Gastrocnemius medialis (tissue), 4 donors: ENCODE measurements at regions not wholly inside any gene's neighbourhood (a gene's known extent, or its start where the extent isn't known, plus 50 kb on each side); places are given as distances from the start of the nearest gene placed in this dataset.

ENCODE experiments used
- CTCF ChIP-seq, 5 experiments: fragments of 450-650 bp in 3 of 5; fragments of 200-600 bp in 2 of 5; sonication (generic) in 2 of 5; IDR thresholded peaks in 4 of 5; conservative IDR thresholded peaks in 1 of 5; 1 replicate in 4 of 5; 2 replicates in 1 of 5; pipeline ENCODE4 v1.5.1; 2016 to 2019; ENCODE audit warnings: antibody characterized with exemption in 5 of 5, mild to moderate bottlenecking in 3 of 5, moderate library complexity in 3 of 5
- POLR2A ChIP-seq, 2 donors: fragments of 450-650 bp; IDR thresholded peaks; one replicate each; pipeline ENCODE4 v1.6.1; 2017; ENCODE audit warnings: antibody characterized with exemption in 2 of 2, mild to moderate bottlenecking in 2 of 2, moderate library complexity in 2 of 2

GRCh38 chr16:11464241-11464640 is 119.0 kb downstream of the RMI2 start:
- TF ChIP-seq CTCF (IDR thresholded peaks at IDR 0.05 in 4 of 5, conservative IDR thresholded peaks at IDR 0.05 in 1 of 5) = no peak
- TF ChIP-seq POLR2A (IDR thresholded peaks at IDR 0.05) = no peak
